DND-41 (cell line): ENCODE measurements at regions not wholly inside any gene's neighbourhood (a gene's known extent, or its start where the extent isn't known, plus 50 kb on each side); places are given as distances from the start of the nearest gene placed in this dataset.

Source experiments
- CTCF ChIP-seq: IDR thresholded peaks from 2 replicates; pipeline ENCODE4 v1.5.1; 2012; ENCODE audit warnings: borderline replicate concordance, low read length, moderate library complexity, mild to moderate bottlenecking; ENCODE audit not compliant: poor library complexity, severe bottlenecking; ENCODE audit errors: extremely low read depth
- EZH2 ChIP-seq: IDR thresholded peaks from 3 replicates; pipeline ENCODE4 v1.6.1; 2012; ENCODE audit warnings: borderline replicate concordance, low read depth, mild to moderate bottlenecking, moderate library complexity, low read length, inconsistent platforms; ENCODE audit not compliant: severe bottlenecking

- TF ChIP-seq CTCF (peak; percentile 21), EZH2 (no peak)
These were observed 139.7 kb downstream of the LRRC70 start for GRCh38 chr5:62718324-62718723.
